Right kidney (tissue), 1 donor: ENCODE measurements at regions not wholly inside any gene's neighbourhood (a gene's known extent, or its start where the extent isn't known, plus 50 kb on each side); places are given as distances from the start of the nearest gene placed in this dataset.

Experiments used
- DNase-seq: peaks from one replicate; pipeline ENCODE4 v3.0.0-alpha.2; 2016

DNA sequence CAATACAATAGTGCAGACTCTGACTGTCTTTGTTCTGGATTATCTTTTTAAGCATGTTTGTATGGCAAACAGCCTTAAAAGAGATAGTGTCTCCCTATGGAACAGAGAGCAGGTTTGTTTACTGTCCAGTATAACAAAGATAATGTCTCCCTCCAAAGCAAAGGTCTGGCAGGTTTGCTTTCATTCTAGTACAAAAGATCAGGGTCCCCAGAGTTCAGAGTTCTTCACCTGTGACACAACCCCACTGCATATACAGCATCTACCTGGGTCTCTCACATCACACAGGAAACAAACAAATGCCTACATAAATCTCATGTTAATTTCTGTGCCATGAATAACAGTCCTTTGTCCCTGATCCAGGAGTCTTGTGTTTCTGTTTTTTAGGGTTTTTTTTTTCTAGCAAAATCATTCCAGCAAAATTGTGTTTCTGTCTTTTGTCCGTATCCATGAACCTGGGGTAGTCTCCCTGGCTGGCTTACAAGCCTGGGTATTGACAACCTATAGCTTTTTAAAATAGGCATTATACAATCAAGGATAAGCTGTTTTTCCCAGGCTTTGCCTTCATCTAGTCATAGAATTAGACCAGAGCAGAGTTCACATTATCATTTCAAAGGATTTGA lies 89.4 kb upstream of the PTBP2 start:
- DNase-seq: no peak

DNA sequence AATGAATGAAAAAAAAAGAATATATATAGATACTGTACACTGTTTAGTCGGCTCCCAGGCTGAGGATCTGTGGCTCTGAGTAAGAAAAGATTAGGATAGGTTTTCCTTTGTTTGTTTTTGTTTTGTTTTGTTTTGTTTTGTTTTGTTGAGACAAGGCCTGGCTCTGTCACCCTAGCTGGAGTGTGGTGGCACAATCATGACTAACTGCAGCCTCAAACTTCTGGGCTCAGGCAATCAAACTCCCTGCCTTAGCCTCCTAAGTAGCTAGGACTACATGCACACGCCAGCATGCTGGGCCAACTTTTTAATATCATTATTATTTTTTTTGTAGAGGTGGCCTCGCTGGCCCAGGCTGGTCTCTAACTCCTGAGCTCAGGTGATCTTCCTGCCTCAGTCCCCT lies 87.9 kb upstream of the PTBP2 start:
- no peak for DNase-seq

DNA sequence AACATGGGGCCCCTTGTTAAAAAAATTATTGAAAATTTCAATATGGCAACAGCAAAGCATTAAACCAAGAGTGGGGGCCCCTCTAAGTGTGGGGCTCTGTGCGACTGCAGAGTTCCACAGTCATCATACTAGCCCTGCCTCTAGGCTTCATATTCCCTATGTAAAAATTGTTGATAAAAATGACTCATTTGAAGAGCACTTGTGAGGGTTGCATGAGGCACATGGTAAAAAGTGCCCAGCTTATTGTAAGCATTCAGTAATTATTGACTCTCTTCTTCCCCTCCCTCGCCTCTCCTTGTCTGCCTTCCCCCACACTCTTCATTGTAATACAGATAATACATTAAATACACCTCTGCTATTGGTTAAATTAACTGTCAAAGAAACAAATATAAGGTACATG lies 86.7 kb upstream of the PTBP2 start:
- no peak for DNase-seq

DNA sequence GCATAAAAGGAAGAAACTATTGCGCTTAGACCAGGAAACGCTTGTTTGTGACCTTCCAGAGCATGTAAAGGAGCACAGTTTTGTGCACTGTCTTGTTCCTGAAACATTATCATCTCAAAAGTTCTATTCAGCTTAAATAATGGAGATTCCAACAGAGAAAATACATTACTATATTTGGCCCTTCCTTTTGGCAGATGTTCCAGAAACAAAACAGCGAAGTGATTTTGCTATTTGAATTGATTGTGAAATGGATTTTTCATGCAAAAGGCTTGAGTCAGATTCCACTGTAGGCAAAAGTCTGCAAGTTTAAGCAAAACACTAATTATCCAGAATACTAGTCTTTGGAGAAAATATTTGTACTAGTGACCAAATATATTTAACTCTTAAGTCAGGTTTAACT lies 80.3 kb upstream of the PTBP2 start:
- DNase-seq: no peak

DNA sequence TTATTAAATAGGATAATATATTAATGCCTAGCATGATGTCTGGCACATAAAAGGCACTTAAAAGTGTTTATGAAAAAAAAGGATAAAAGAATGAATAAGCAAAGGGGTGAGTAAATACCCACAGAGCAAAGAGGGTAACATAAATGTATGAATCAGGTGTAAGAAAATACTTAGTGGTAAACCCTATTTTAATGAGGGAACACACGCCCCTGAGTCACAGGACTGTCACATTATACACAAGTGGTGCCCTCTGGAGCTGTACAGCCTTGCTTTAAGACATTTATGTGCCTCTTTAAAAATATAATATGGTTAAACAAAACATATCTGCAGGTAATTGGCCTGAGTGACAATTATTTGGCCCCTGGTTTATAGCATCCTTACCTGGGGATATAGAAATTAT lies 78.1 kb upstream of the PTBP2 start:
- DNase-seq: no peak

DNA sequence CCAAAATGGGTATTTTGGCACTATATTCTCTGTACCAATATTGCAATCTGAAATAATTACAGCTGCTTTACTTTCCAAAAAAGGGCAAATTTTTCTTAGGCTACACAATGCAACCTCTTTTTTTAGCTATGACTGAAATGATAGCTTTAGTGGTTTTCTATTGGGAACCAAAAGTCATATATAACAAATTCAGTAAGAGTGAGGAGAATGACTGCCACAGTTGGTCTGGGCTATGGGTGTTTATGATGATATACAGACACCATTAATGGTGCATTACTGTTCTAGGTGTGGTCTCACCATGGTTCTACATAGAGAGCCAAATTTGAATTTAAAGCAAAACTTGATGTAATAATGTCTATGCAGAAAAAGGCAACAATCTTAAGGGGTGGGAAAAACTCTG lies 72.3 kb upstream of the PTBP2 start:
- DNase-seq: no peak

- no peak for DNase-seq
These were observed 70.1 kb upstream of the PTBP2 start for GRCh38 chr1:96651517-96651916.

DNA sequence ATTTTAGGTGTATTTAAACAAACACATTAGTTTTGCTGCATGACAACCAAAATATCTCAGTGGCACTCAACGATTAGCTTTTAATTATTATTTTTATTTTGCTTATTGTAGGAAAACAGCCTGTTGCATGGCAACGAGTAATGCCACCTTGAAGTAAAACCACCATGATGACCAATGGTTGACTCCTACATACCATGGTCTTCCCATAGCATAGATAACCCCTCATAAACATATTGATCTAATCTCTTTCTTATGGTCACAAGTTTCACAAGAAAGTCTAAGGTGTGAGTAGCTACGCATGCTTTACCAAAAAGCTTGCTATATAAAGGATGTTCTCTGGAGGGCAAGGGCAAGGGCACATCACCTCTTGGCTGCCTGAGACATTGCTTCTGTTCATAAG lies 61.5 kb upstream of the PTBP2 start:
- no peak for DNase-seq

DNA sequence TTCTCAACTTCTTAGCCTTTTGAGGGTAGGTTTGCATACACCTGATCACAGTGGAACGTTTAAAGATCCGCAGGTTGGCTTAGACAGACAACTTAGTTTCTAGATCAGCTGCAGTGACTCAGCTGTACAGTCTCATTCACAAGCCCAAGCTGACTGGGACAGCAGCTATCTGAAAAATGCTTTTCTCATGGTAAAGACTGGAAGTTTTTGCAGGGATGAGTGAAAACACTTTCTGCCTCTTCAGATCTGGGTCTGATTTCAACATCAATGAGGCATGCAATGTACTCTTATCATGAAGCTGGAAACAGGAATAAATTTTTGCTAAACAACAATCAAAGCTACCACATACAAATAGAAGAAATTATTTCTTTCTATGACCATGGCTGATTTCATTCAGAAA lies 61.1 kb upstream of the PTBP2 start:
- DNase-seq: no peak
